ENCODE measurements at regions not wholly inside any gene's neighbourhood (a gene's known extent, or its start where the extent isn't known, plus 50 kb on each side); places are given as distances from the start of the nearest gene placed in this dataset.

DNA sequence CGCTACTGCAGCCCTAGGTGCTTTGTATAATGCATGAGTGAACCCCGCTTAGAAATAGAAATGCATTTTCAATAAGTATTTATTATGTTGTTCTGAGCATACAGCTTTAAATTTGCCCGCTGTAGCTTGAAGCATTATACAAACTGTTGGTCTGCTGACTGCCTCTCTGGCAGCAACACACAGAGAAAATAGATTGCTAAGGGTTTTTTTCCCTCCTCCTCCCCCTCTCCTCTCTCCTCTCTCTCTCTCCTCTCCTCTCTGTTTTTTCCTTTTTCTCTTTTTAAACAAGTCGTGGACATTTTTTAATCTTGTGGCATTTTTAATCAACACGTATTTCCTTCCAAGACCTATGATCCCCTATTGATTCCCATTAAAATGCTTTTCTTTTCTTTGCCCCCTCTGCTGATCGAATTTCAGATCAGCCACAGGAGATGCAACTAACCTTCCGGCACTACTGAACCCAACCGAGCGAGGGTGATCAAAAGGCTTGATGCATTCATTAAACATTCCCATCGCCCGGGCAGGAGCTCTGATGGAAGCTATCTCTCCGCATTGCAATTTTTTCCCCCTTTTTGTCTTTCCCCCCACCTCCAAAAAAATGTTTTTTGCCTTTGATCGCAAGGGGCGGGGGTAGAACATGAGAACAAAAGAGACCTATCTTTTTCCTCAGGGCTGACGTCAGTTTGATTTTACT lies 90.7 kb upstream of the ARID1B start:
- peak in 2 of 4 experiments; percentile 44 to 52 for TF ChIP-seq CTCF (IDR thresholded peaks at IDR 0.05)
- no peak for TF ChIP-seq POLR2A (IDR thresholded peaks at IDR 0.05)
- no peak for TF ChIP-seq POLR2AphosphoS5 (IDR thresholded peaks at IDR 0.05)

Data from prostate gland (tissue), 2 donors.